ES-I3 (cell line): ENCODE measurements at regions not wholly inside any gene's neighbourhood (a gene's known extent, or its start where the extent isn't known, plus 50 kb on each side); places are given as distances from the start of the nearest gene placed in this dataset.

ENCODE experiments used
- H3K36me3 ChIP-seq: 2 replicates; pipeline ENCODE4 v1.6.1; 2013; ENCODE audit warnings: mild to moderate bottlenecking, low read length, control low read depth, moderate library complexity; ENCODE audit not compliant: insufficient read depth
- H3K4me1 ChIP-seq: 2 replicates; pipeline ENCODE4 v1.6.1; 2013; ENCODE audit warnings: mild to moderate bottlenecking, control low read depth, low read length; ENCODE audit not compliant: insufficient read depth
- H3K9ac ChIP-seq: 2 replicates; pipeline ENCODE4 v1.6.1; 2013; ENCODE audit warnings: low read depth, mild to moderate bottlenecking, low read length, moderate library complexity
- H3K9me3 ChIP-seq: 2 replicates; pipeline ENCODE4 v1.6.1; 2013; ENCODE audit warnings: mild to moderate bottlenecking, low read length, moderate library complexity; ENCODE audit not compliant: control insufficient read depth, insufficient read depth

GRCh38 chr13:109383683-109384082, 402.7 kb downstream of the IRS2 start:
- Histone ChIP-seq H3K36me3 (no peaks in the 10 kb centered on the region), H3K9me3 (no peaks in the 10 kb centered on the region), H3K4me1 (no peaks in the 10 kb centered on the region), H3K9ac (no peak overlapping the region)

DNA sequence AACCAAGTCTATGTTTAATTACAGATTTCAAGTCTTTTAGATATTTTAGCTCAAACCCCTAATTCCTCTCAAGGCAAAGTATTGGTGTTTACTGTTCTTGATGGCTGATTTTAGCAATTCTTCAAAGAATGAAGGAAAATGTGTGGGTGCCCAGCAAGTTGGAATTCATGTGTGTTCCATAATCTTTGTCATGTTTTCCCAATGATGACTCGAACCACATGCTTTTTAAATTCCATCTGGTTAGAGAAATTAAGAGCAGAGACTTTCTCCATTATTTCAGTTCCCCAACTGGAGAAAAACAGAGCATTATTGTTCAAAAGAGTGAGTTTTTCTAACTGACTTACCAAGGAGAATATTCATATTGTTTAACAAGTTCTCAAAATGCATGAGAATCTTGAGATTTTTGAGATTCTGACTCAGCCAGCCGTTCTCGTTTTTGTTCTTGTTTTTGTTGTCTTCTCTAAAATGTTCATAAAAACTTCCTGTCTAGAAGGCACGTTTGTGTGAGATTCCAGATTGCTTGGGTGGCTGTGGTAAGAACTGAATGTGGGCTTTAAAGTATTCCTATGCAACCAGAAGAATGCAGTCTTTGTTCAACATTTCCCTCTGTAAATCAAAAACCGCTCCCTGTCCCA, 404.7 kb downstream of the IRS2 start:
- Histone ChIP-seq H3K4me1 (no peaks in the 10 kb centered on the region), H3K9me3 (no peaks in the 10 kb centered on the region), H3K36me3 (no peaks in the 10 kb centered on the region), H3K9ac (no peak overlapping the region)

GRCh38 chr13:109380457-109380856, 405.9 kb downstream of the IRS2 start:
- no peak overlapping the region for H3K9ac ChIP-seq
- H3K36me3 ChIP-seq = no peaks in the 10 kb centered on the region
- no peaks in the 10 kb centered on the region for H3K4me1 ChIP-seq
- no peaks in the 10 kb centered on the region for H3K9me3 ChIP-seq

DNA sequence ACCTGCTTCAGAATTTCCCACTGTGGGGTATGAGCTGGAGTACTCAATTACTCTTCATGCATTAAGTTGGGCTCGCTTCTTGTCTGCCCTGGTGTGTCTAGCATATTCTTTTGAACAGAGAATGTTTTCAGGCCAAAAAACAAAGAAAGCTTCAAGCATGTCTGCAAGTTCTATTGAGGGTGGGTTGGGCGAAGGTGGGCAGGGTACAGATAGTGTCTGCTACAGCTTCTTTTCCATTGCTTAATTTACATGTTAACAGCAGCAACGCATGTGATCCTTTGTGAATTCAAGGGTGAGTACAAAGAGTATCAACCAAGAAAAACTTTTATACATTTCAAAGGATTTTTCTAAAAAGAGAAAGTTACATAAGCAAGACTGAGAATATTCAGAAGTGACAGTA, 406.5 kb downstream of the IRS2 start:
- Histone ChIP-seq H3K9ac (no peak overlapping the region), H3K9me3 (no peaks in the 10 kb centered on the region), H3K4me1 (no peaks in the 10 kb centered on the region), H3K36me3 (no peaks in the 10 kb centered on the region)

DNA sequence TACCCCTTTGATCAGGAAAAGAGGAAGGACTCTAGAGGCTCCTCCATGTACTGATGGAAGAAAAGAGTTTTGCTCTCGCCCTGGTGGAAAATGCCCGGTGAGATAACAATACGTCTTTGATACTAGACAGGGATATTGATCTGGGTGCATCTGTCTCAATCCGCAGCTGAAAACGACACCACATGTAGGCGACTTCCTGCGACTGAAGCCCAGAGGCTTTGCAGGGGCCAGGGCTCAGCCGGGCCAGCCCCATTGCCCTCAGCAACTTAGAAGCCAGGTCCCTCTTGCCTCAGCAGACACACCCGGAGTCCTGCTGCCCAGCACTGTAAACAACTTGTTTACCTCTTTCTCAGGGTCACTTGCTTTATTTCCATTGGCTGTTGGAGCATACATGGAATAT, 409.4 kb downstream of the IRS2 start:
- H3K36me3 ChIP-seq = no peaks in the 10 kb centered on the region
- no peaks in the 10 kb centered on the region for H3K9me3 ChIP-seq
- no peak overlapping the region for H3K9ac ChIP-seq
- no peaks in the 10 kb centered on the region for H3K4me1 ChIP-seq

DNA sequence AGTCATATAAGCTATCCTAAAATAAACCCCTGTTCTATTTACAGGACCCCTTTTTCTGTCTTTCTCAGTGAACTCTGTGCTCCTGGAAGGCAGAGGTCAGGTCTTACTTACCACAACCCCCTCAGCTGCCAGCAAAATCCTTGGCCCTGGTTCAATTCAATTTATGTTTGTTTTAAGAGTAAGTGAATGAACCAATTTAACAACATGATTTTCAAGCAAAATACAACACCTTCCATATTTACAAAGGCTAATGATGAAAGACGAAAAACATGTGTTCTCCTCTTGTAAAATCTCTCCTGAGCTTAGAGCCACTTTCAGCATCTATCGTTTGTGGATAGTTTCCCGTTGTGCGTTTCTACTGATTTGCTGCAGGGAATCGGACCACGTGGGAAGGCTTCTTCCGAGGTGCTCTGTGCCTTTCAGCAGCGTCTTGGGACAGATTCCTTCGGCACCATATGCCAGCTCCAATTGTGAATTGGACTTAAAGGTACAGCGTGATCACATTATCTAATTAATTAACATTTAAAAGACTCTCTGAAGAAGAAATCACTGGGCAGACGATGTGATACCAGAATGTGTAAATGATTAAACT, 411.7 kb downstream of the IRS2 start:
- Histone ChIP-seq H3K9me3 (no peaks in the 10 kb centered on the region), H3K9ac (no peak overlapping the region), H3K36me3 (no peaks in the 10 kb centered on the region), H3K4me1 (no peaks in the 10 kb centered on the region)

DNA sequence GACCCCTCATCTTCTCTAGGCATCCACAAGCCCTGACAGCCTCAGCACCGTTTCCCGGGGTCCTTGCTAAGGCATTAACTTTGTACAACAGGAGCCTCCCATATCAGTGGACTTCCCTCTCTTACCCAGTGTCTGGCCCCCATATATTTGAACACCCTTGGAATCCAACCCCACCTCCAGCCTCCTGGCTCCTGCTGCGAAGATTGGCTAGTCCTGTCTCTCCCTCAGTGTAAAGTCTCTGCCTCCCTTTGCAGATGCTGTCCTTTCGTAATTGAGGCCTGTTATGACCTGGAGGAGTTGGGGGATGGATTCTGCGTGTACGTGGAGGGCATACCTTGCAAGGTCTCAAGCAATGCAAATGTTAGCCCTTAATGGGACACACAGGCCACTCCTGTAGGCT, 413.7 kb downstream of the IRS2 start:
- Histone ChIP-seq H3K4me1 (no peaks in the 10 kb centered on the region), H3K36me3 (no peaks in the 10 kb centered on the region), H3K9me3 (no peaks in the 10 kb centered on the region), H3K9ac (no peak overlapping the region)

DNA sequence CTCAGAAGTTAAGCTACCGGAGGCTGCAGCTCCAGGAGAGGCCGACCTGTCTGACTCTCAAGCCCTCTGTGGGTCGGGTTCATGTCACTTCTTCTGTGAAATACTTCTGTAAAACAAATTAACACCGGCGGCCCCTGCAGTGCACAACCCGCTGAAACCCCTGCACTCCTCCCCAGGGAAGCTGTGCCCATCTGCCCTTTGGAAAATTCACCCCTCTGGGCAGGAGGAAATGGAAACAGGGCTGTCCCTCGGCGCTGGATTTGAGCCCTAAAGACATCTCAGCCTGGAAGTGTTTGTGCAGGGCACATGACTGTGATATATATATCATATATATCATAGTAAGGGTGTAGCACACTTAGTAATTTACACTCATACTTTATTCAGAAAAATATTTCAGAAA, 415.3 kb downstream of the IRS2 start:
- Histone ChIP-seq H3K36me3 (no peaks in the 10 kb centered on the region), H3K9me3 (no peaks in the 10 kb centered on the region), H3K9ac (no peak overlapping the region), H3K4me1 (no peaks in the 10 kb centered on the region)

- no peak overlapping the region for H3K9ac ChIP-seq
These were observed 415.9 kb downstream of the IRS2 start for GRCh38 chr13:109370496-109370895.

DNA sequence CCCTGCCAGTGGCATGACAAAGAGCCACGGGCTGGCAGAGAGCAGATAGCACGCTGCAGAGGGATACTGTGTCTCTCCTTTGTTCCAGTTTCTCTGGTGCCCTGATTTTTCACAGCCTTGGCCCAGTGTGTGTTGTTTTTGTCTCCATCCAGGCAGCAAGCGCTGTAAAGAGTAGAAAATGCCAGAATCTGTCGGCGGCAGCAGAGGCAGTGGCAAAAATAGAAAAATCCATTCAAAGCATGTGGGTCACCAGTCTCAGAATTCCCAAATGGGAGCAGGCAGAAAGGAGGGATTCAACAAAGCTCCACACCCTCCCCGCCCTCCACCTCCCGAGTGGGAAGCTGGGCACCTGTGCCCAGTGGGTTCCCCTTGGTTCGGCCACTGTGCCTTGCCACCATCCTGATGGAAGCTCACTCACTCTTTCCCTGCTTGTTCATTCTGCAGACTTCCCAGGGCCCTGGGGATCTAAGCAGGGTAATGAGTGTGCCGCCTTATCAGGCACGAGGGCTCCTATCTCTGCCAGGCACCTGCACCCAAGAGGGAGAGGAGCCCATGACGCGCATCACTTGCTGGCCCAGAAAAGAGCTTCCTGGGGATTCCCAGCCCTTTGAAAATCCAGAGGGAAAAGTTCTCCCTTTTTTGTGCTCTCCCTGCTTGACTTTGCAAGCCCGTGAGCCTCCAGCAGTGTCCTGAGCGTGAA, 416.9 kb downstream of the IRS2 start:
- no peaks in the 10 kb centered on the region for H3K9me3 ChIP-seq
- H3K9ac ChIP-seq = no peak overlapping the region
- no peaks in the 10 kb centered on the region for H3K4me1 ChIP-seq
- H3K36me3 ChIP-seq = no peaks in the 10 kb centered on the region

More at GRCh38 chr13:109370496-109370895, 415.9 kb downstream of the IRS2 start:
- no peaks in the 10 kb centered on the region for H3K4me1 ChIP-seq
- no peaks in the 10 kb centered on the region for H3K36me3 ChIP-seq
- H3K9me3 ChIP-seq = no peaks in the 10 kb centered on the region

GRCh38 chr13:109368230-109368629, 418.2 kb downstream of the IRS2 start:
- Histone ChIP-seq H3K4me1 (no peaks in the 10 kb centered on the region), H3K36me3 (no peaks in the 10 kb centered on the region), H3K9me3 (no peaks in the 10 kb centered on the region), H3K9ac (no peak overlapping the region)

- Histone ChIP-seq H3K9ac (no peak overlapping the region), H3K4me1 (no peaks in the 10 kb centered on the region), H3K36me3 (no peaks in the 10 kb centered on the region), H3K9me3 (no peaks in the 10 kb centered on the region)
These were observed 419.9 kb downstream of the IRS2 start for GRCh38 chr13:109366525-109366924.

DNA sequence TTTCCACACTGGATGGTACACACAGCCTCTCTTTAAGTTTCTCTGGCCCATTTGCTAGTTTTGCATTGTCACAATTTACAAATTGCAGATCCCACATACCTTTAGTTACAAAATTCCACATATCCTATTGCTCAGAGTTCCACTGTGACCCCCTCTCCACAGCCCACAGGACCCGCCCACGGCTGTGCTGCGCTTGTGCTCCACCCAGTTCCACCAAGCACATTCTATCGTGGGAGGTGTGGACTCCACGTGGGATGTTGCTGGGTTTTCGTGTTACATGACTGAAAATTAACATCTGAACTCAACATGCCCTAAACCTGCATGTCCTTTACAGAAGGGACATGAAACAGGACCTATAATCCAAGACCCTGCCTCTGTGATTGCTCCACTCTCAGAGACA, 423.0 kb downstream of the IRS2 start:
- H3K36me3 ChIP-seq = no peaks in the 10 kb centered on the region
- no peaks in the 10 kb centered on the region for H3K9me3 ChIP-seq
- H3K4me1 ChIP-seq = no peaks in the 10 kb centered on the region
- no peak overlapping the region for H3K9ac ChIP-seq

GRCh38 chr13:109362616-109363015, 423.8 kb downstream of the IRS2 start:
- no peaks in the 10 kb centered on the region for H3K9me3 ChIP-seq
- no peaks in the 10 kb centered on the region for H3K4me1 ChIP-seq
- no peaks in the 10 kb centered on the region for H3K36me3 ChIP-seq
- H3K9ac ChIP-seq = no peak overlapping the region
